NCI-H146 (cell line): ENCODE measurements at regions not wholly inside any gene's neighbourhood (a gene's known extent, or its start where the extent isn't known, plus 50 kb on each side); places are given as distances from the start of the nearest gene placed in this dataset.
"Not testable (repeated sequence)": the region's sequence is repeated elsewhere in the genome, so short reads cannot be mapped to it uniquely, and the experiment has no call there.

Experiments
- DNase-seq: peaks from one replicate; lab custom pipeline; 2025; lab: John Stamatoyannopoulos, UW

GRCh38 chr2:156254637-156255067 lies 77.9 kb downstream of the NR4A2 start:
- DNase-seq: peak; percentile 61

- no peak for DNase-seq
Observed at GRCh38 chr2:156253765-156254164, 78.8 kb downstream of the NR4A2 start.

GRCh38 chr2:156242874-156243273 lies 89.6 kb downstream of the NR4A2 start:
- no peak for DNase-seq

GRCh38 chr2:156237558-156237957 lies 95.0 kb downstream of the NR4A2 start:
- no peak for DNase-seq

GRCh38 chr2:156229724-156230362 lies 102.7 kb downstream of the NR4A2 start:
- no peak for DNase-seq

GRCh38 chr2:156223328-156223727 lies 109.2 kb downstream of the NR4A2 start:
- not testable (repeated sequence) for DNase-seq

GRCh38 chr2:156221703-156222102 lies 110.8 kb downstream of the NR4A2 start:
- no peak for DNase-seq

GRCh38 chr2:156219491-156220100 lies 112.9 kb downstream of the NR4A2 start:
- no peak for DNase-seq

- DNase-seq: no peak
Observed at GRCh38 chr2:156215656-156216055, 116.9 kb downstream of the NR4A2 start.

GRCh38 chr2:156211318-156211717 lies 121.2 kb downstream of the NR4A2 start:
- no peak for DNase-seq

- no peak for DNase-seq
Observed at GRCh38 chr2:156206355-156206754, 126.2 kb downstream of the NR4A2 start.

- DNase-seq: no peak
Observed at GRCh38 chr2:156199588-156199987, 132.9 kb downstream of the NR4A2 start.

- no peak for DNase-seq
Observed at GRCh38 chr2:156196031-156196430, 136.5 kb downstream of the NR4A2 start.

- no peak for DNase-seq
Observed at GRCh38 chr2:156192468-156192867, 140.1 kb downstream of the NR4A2 start.

GRCh38 chr2:156191527-156191926 lies 141.0 kb downstream of the NR4A2 start:
- peak; percentile 1 for DNase-seq

GRCh38 chr2:156190517-156190916 lies 142.0 kb downstream of the NR4A2 start:
- DNase-seq: peak; percentile 37

GRCh38 chr2:156189584-156189983 lies 142.9 kb downstream of the NR4A2 start:
- DNase-seq: peak; percentile 36

GRCh38 chr2:156189143-156189542 lies 143.4 kb downstream of the NR4A2 start:
- DNase-seq: peak; percentile 89

- peak; percentile 44 for DNase-seq
Observed at GRCh38 chr2:156182132-156182531, 150.4 kb downstream of the NR4A2 start.

- DNase-seq: no peak
Observed at GRCh38 chr2:156181208-156181607, 151.3 kb downstream of the NR4A2 start.

GRCh38 chr2:156177654-156178053 lies 154.9 kb downstream of the NR4A2 start:
- DNase-seq: no peak

GRCh38 chr2:156175946-156176345 lies 156.6 kb downstream of the NR4A2 start:
- no peak for DNase-seq

- no peak for DNase-seq
Observed at GRCh38 chr2:156170929-156171328, 161.6 kb downstream of the NR4A2 start.

- no peak for DNase-seq
Observed at GRCh38 chr2:156165742-156166141, 166.8 kb downstream of the NR4A2 start.
